Cardiac septum (tissue), 1 donor: ENCODE measurements at regions not wholly inside any gene's neighbourhood (a gene's known extent, or its start where the extent isn't known, plus 50 kb on each side); places are given as distances from the start of the nearest gene placed in this dataset.

ENCODE experiments used
- DNase-seq: peaks from one replicate; pipeline ENCODE4 v3.0.0-alpha.2; 2020; ENCODE audit warnings: low spot score
- intact Hi-C: fragments of 100-400 bp; cut with DNase I; formaldehyde crosslinking; loops from one replicate; pipeline ENCODE4 v1.14.0; 2022
- donor health status: DM: no; HTN: no; CAD: no.

- intact Hi-C loops = no loop called here
Observed at GRCh38 chr4:19940861-19941260, 310.8 kb upstream of the SLIT2 start.

GRCh38 chr4:19936476-19936875 lies 315.2 kb upstream of the SLIT2 start:
- no peak for DNase-seq
- intact Hi-C loops = no loop called here

More at GRCh38 chr4:19940861-19941260, 310.8 kb upstream of the SLIT2 start:
- no peak for DNase-seq

- intact Hi-C loops = no loop called here
- DNase-seq = no peak
Observed at GRCh38 chr4:19930742-19931141, 321.0 kb upstream of the SLIT2 start.

GRCh38 chr4:19927381-19927780 lies 324.3 kb upstream of the SLIT2 start:
- no peak for DNase-seq
- intact Hi-C loops = no loop called here

- intact Hi-C loops = no loop called here
- DNase-seq = no peak
Observed at GRCh38 chr4:19925516-19925915, 326.2 kb upstream of the SLIT2 start.

GRCh38 chr4:19924761-19925160 lies 326.9 kb upstream of the SLIT2 start:
- DNase-seq = no peak
- intact Hi-C loops = no loop called here

GRCh38 chr4:19915276-19915675 lies 336.4 kb upstream of the SLIT2 start:
- intact Hi-C loops = no loop called here
- no peak for DNase-seq

- intact Hi-C loops = no loop called here
- DNase-seq = no peak
Observed at GRCh38 chr4:19913650-19914049, 338.1 kb upstream of the SLIT2 start.

GRCh38 chr4:19910861-19911525 lies 340.7 kb upstream of the SLIT2 start:
- intact Hi-C loops = no loop called here
- no peak for DNase-seq

GRCh38 chr4:19905024-19905423 lies 346.7 kb upstream of the SLIT2 start:
- intact Hi-C loops = no loop called here
- no peak for DNase-seq

- intact Hi-C loops = no loop called here
- no peak for DNase-seq
Observed at GRCh38 chr4:19888587-19888986, 363.1 kb upstream of the SLIT2 start.

GRCh38 chr4:19883841-19884240 lies 367.9 kb upstream of the SLIT2 start:
- intact Hi-C loops = no loop called here
- no peak for DNase-seq

- DNase-seq = no peak
Observed at GRCh38 chr4:19880206-19880605, 371.5 kb upstream of the SLIT2 start.

GRCh38 chr4:19879330-19879729 lies 372.4 kb upstream of the SLIT2 start:
- intact Hi-C loops = no loop called here

More at GRCh38 chr4:19880206-19880605, 371.5 kb upstream of the SLIT2 start:
- intact Hi-C loops = no loop called here

GRCh38 chr4:19857991-19858390 lies 393.7 kb upstream of the SLIT2 start:
- intact Hi-C loops = no loop called here
- DNase-seq = no peak

More at GRCh38 chr4:19879330-19879729, 372.4 kb upstream of the SLIT2 start:
- no peak for DNase-seq

GRCh38 chr4:19857380-19857779 lies 394.3 kb upstream of the SLIT2 start:
- intact Hi-C loops = no loop called here
- DNase-seq = no peak

- intact Hi-C loops = no loop called here
- DNase-seq = no peak
Observed at GRCh38 chr4:19850909-19851308, 400.8 kb upstream of the SLIT2 start.

GRCh38 chr4:19844446-19844845 lies 407.3 kb upstream of the SLIT2 start:
- intact Hi-C loops = no loop called here
- DNase-seq = no peak

- DNase-seq = no peak
- intact Hi-C loops = no loop called here
Observed at GRCh38 chr4:19842471-19842870, 409.2 kb upstream of the SLIT2 start.

- DNase-seq = no peak
- intact Hi-C loops = no loop called here
Observed at GRCh38 chr4:19838858-19839257, 412.8 kb upstream of the SLIT2 start.

GRCh38 chr4:19835429-19835828 lies 416.3 kb upstream of the SLIT2 start:
- DNase-seq = no peak
- intact Hi-C loops = no loop called here

- intact Hi-C loops = no loop called here
- DNase-seq = no peak
Observed at GRCh38 chr4:19832411-19832810, 419.3 kb upstream of the SLIT2 start.
